Stimulated activated effector memory CD8-positive, alpha-beta T cell treated with anti-CD3 and anti-CD28 coated beads, Interleukin-12 subunit alpha, Interleukin-12 subunit beta, amount 100 ng/mL, for 72 hours (primary cell): ENCODE measurements at regions not wholly inside any gene's neighbourhood (a gene's known extent, or its start where the extent isn't known, plus 50 kb on each side); places are given as distances from the start of the nearest gene placed in this dataset.

ENCODE experiments used
- ATAC-seq: fragments of 150-1000 bp; cut with Tn5 transposase; 2 replicates; pipeline ENCODE4 v1.10.0; 2021
- DNase-seq, 2 donors: peaks; one replicate each; pipeline ENCODE4 v3.0.0; 2021 to 2022; ENCODE audit warnings: low spot score in 2 of 2
- H3K27ac Mint-ChIP-seq: one replicate; pipeline ENCODE4 v1.8.0; 2022; ENCODE audit warnings: mild to moderate bottlenecking, mixed read lengths
- H3K36me3 Mint-ChIP-seq: one replicate; pipeline ENCODE4 v1.8.0; 2022; ENCODE audit warnings: mild to moderate bottlenecking, mixed read lengths
- H3K4me1 Mint-ChIP-seq: one replicate; pipeline ENCODE4 v1.8.0; 2022; ENCODE audit warnings: mixed read lengths
- H3K4me3 Mint-ChIP-seq: one replicate; pipeline ENCODE4 v1.8.0; 2022; ENCODE audit warnings: mild to moderate bottlenecking, mixed read lengths
- H3K9me3 Mint-ChIP-seq: one replicate; pipeline ENCODE4 v1.8.0; 2022; ENCODE audit warnings: mixed read lengths

GRCh38 chr17:70024253-70024652 is 50.8 kb upstream of the KCNJ16 start:
- peaks cover 4% of the 10 kb centered on the region for H3K9me3 Mint-ChIP-seq
- no peak overlapping the region for H3K4me3 Mint-ChIP-seq
- DNase-seq, result no peak
- no peaks in the 10 kb centered on the region for H3K4me1 Mint-ChIP-seq
- H3K27ac Mint-ChIP-seq, result no peak overlapping the region
- no peaks in the 10 kb centered on the region for H3K36me3 Mint-ChIP-seq
- no peak for ATAC-seq
